SK-N-SH treated with all-trans-retinoic acid at 6 μM for 48 hours (cell line): ENCODE measurements at regions not wholly inside any gene's neighbourhood (a gene's known extent, or its start where the extent isn't known, plus 50 kb on each side); places are given as distances from the start of the nearest gene placed in this dataset.

ENCODE experiments used
- ARNTL ChIP-seq: fragments of 450-650 bp; formaldehyde crosslinking; IDR thresholded peaks from 2 replicates; pipeline ENCODE4 v1.5.0; 2020; ENCODE audit warnings: low read depth, mild to moderate bottlenecking, moderate library complexity, borderline replicate concordance
- TCF4 ChIP-seq: fragments of 250-450 bp; sonication (Bioruptor Pico); IDR thresholded peaks from 2 replicates; pipeline ENCODE4 v1.8.0; 2021; ENCODE audit warnings: mild to moderate bottlenecking, moderate library complexity, borderline replicate concordance
- TSHZ2 ChIP-seq: fragments of 250-450 bp; sonication (Bioruptor Pico); IDR thresholded peaks from 2 replicates; pipeline ENCODE4 v1.5.0; 2020; ENCODE audit warnings: mild to moderate bottlenecking, moderate library complexity

GRCh38 chr9:12497790-12498189 lies 195.4 kb upstream of the TYRP1 start:
- TF ChIP-seq TCF4 (CRISPR knock-in tag) = no peak
- TF ChIP-seq TSHZ2 (CRISPR knock-in tag) = no peak
- no peak for TF ChIP-seq ARNTL (CRISPR knock-in tag)
